GM12878 (cell line): ENCODE measurements at regions not wholly inside any gene's neighbourhood (a gene's known extent, or its start where the extent isn't known, plus 50 kb on each side); places are given as distances from the start of the nearest gene placed in this dataset.

Source experiments
- ATAC-seq: fragments of 200-7000 bp; cut with Tn5 transposase; 3 replicates; pipeline ENCODE4 v1.9.1; 2020; ENCODE audit warnings: mild to moderate bottlenecking, moderate library complexity
- BruUV-seq: library from RNA; stranded (reverse); fragments of 400-500 nt; replicated peaks from 2 replicates; lab custom pipeline; 2021; lab: Mats Ljungman, UMichigan
- CTCF ChIA-PET: fragments of 300-600 bp; sonication (Branson Sonifier 250); formaldehyde crosslinking; extraction: SDS; loops from one replicate; lab custom pipeline; 2021; ENCODE audit warnings: inconsistent platforms; lab: Yijun Ruan, JAX
- POLR2A ChIA-PET: fragments of 350-600 bp; formaldehyde crosslinking; extraction: SDS; loops from one replicate; lab custom pipeline; 2021; ENCODE audit warnings: inconsistent platforms; lab: Charles Lee
- RAD21 ChIA-PET: fragments of 300-600 bp; sonication (Branson Sonifier 250); formaldehyde crosslinking; loops from one replicate; lab custom pipeline; 2023; ENCODE audit warnings: antibody characterized with exemption; ENCODE audit not compliant: unreplicated experiment; lab: Charles Lee
- SMC1A ChIA-PET: fragments of 300-600 bp; sonication (Branson Sonifier 250); formaldehyde crosslinking; loops from one replicate; lab custom pipeline; 2023; ENCODE audit not compliant: unreplicated experiment, uncharacterized antibody; lab: Charles Lee
- DNase-seq: peaks from one replicate; pipeline ENCODE4 v3.0.0-alpha.2; 2011; ENCODE audit warnings: low read depth, low spot score
- FAIRE-seq: peaks from 3 replicates; lab custom pipeline; 2011; peaks lifted over from hg19 to GRCh38; lab: Jason Lieb, UNC
- H2AFZ ChIP-seq: 2 replicates; pipeline ENCODE4 v1.6.0; 2011; ENCODE audit warnings: low read depth, low read length, control low read depth; ENCODE audit not compliant: control insufficient read depth
- H3K27ac ChIP-seq: 2 replicates; pipeline ENCODE4 v1.5.1; 2011; ENCODE audit warnings: control low read depth; ENCODE audit not compliant: control insufficient read depth, insufficient read depth
- H3K27me3 ChIP-seq, 2 experiments: replicated peaks in 1 of 2; 2 replicates each; pipeline versions ENCODE4 v1.6.0 to v1.6.1; 2011; ENCODE audit warnings: low read length in 1 of 2; ENCODE audit not compliant: control insufficient read depth in 2 of 2, insufficient read depth in 2 of 2
- H3K36me3 ChIP-seq, 2 experiments: 2 replicates each; pipeline ENCODE4 v1.5.1; 2011; ENCODE audit warnings: low read length in 1 of 2; ENCODE audit not compliant: control insufficient read depth in 2 of 2, insufficient read depth in 2 of 2
- H3K4me1 ChIP-seq: 2 replicates; pipeline ENCODE4 v1.6.1; 2011; ENCODE audit warnings: mild to moderate bottlenecking, low read length, moderate library complexity, mixed read lengths; ENCODE audit not compliant: control insufficient read depth, insufficient read depth
- H3K4me2 ChIP-seq: 2 replicates; pipeline ENCODE4 v1.6.0; 2011; ENCODE audit warnings: control low read depth; ENCODE audit not compliant: control insufficient read depth, insufficient read depth
- H3K4me3 ChIP-seq: fragments of 200-600 bp; sonication (generic); 2 replicates; pipeline ENCODE4 v1.5.1; 2016
- H3K79me2 ChIP-seq: 2 replicates; pipeline ENCODE4 v1.6.0; 2011; ENCODE audit warnings: low read length; ENCODE audit not compliant: control insufficient read depth, insufficient read depth
- H3K9ac ChIP-seq: 2 replicates; pipeline ENCODE4 v1.8.0; 2011; ENCODE audit warnings: low read length, control low read depth, mixed read lengths; ENCODE audit not compliant: control insufficient read depth, insufficient read depth
- H3K9me3 ChIP-seq: replicated peaks from 3 replicates; pipeline ENCODE4 v1.5.1; 2011; ENCODE audit warnings: mild to moderate bottlenecking, low read length; ENCODE audit not compliant: control insufficient read depth, insufficient read depth
- H4K20me1 ChIP-seq: 2 replicates; pipeline ENCODE4 v1.6.0; 2011; ENCODE audit not compliant: control insufficient read depth, insufficient read depth
- ATF7 ChIP-seq: fragments of 450-650 bp; IDR thresholded peaks from 2 replicates; pipeline ENCODE4 v1.6.1; 2016; ENCODE audit warnings: low read depth, mild to moderate bottlenecking
- BCL11A ChIP-seq: IDR thresholded peaks from 2 replicates; pipeline ENCODE4 v1.6.1; 2011; ENCODE audit warnings: low read depth, low read length
- CBFB ChIP-seq: IDR thresholded peaks from 2 replicates; pipeline ENCODE4 v1.6.1; 2016; ENCODE audit warnings: antibody characterized with exemption, low read depth
- DPF2 ChIP-seq: fragments of 450-650 bp; IDR thresholded peaks from 2 replicates; pipeline ENCODE4 v1.6.1; 2017; ENCODE audit warnings: mild to moderate bottlenecking
- NFYA ChIP-seq: IDR thresholded peaks from 2 replicates; pipeline ENCODE4 v1.6.1; 2011; ENCODE audit warnings: low read depth, mild to moderate bottlenecking, low read length, improper control_type of control experiment, borderline replicate concordance
- NKRF ChIP-seq: fragments of 450-650 bp; conservative IDR thresholded peaks from 2 replicates; pipeline ENCODE4 v1.6.1; 2017; ENCODE audit warnings: mild to moderate bottlenecking, moderate library complexity
- STAT3 ChIP-seq: IDR thresholded peaks from 2 replicates; pipeline ENCODE4 v1.6.1; 2011; ENCODE audit warnings: low read depth, low read length, improper control_type of control experiment
- TARDBP ChIP-seq: IDR thresholded peaks from 2 replicates; pipeline ENCODE4 v1.6.1; 2016; ENCODE audit warnings: borderline replicate concordance
- TCF12 ChIP-seq: IDR thresholded peaks from 2 replicates; pipeline ENCODE4 v1.6.1; 2011; ENCODE audit warnings: low read depth, mild to moderate bottlenecking, low read length
- USF1 ChIP-seq: IDR thresholded peaks from 2 replicates; pipeline ENCODE4 v1.6.1; 2011; ENCODE audit warnings: borderline replicate concordance, low read depth, mild to moderate bottlenecking, moderate library complexity, mixed read lengths, low read length; ENCODE audit not compliant: insufficient read depth; ENCODE audit errors: extremely low read length
- WRNIP1 ChIP-seq: IDR thresholded peaks from 2 replicates; pipeline ENCODE4 v1.6.1; 2011; ENCODE audit warnings: low read depth, low read length, improper control_type of control experiment, borderline replicate concordance
- ZSCAN29 ChIP-seq: fragments of 450-650 bp; IDR thresholded peaks from 2 replicates; pipeline ENCODE4 v1.6.1; 2017; ENCODE audit warnings: mild to moderate bottlenecking, moderate library complexity
- WGBS: methylation state at CpG from one replicate; pipeline ENCODE4 v1.1.6; 2016; ENCODE audit warnings: low lambda C conversion rate; ENCODE audit not compliant: insufficient replicate concordance, insufficient coverage; ENCODE audit errors: missing lambda C conversion rate; 5-methylcytosine and 5-hydroxymethylcytosine counted together
- in situ Hi-C: fragments of 300-500 bp; cut with MboI; formaldehyde crosslinking; loops from 9 replicates; pipeline ENCODE4 v1.14.3; 2018; ENCODE audit warnings: mixed read lengths
- intact Hi-C: fragments of 100-400 bp; cut with micrococcal nuclease; formaldehyde crosslinking; loops from one replicate; pipeline ENCODE4 v1.14.2; 2022; ENCODE audit not compliant: unreplicated experiment

GRCh38 chr10:33459602-33460001, 125.1 kb upstream of the NRP1 start (continued):
- TF ChIP-seq BCL11A (no peak), TARDBP (no peak), NKRF (no peak)

DNA sequence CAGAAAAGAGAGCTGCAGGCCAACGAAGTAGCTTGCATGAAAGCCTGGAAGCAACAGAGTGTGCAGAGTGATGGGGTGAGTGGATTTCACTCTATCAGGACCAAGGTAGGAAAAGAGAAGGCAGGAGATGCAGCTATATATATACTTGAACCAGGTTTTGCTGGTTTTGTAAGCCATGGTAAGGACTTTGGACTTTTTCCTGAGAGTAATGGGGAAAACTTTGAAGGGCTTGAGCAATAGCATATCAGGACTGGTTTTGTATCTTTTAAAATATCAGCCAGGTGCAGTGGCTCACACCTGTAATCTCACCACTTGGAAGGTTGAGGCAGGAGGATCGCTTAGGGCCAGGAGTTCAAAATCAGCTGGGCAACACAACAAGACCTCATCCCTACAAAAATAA, 120.6 kb upstream of the NRP1 start:
- RAD21 ChIA-PET: interaction anchor here (0.8 kb wide), 1 partner anchor 83 kb away, joined by 4 read pairs; no protein-coding TSS in a partner anchor
- Histone ChIP-seq H2AFZ (no peak overlapping the region), H4K20me1 (no peaks in the 10 kb centered on the region), H3K9ac (no peak overlapping the region), H3K36me3 (no peaks in the 10 kb centered on the region), H3K4me2 (no peak overlapping the region), H3K9me3 (no peaks in the 10 kb centered on the region), H3K4me1 (no peaks in the 10 kb centered on the region), H3K27ac (no peak overlapping the region), H3K27me3 (no peaks in the 10 kb centered on the region), H3K4me3 (no peak overlapping the region), H3K79me2 (no peaks in the 10 kb centered on the region)
- POLR2A ChIA-PET: no interaction called here
- SMC1A ChIA-PET: interaction anchor here (1.1 kb wide), 1 partner anchor 24 kb away, joined by 3 read pairs; no protein-coding TSS in a partner anchor
- no TSS peak for BruUV-seq
- DNase-seq (no peak), FAIRE-seq (no peak), ATAC-seq (no peak)
- CTCF ChIA-PET: interaction anchor here (1.6 kb wide), 1 partner anchor 8 kb away, joined by 3 read pairs; no protein-coding TSS in a partner anchor
- WGBS: 2% methylated on average over 2 of the region's 2 CpGs
- in situ Hi-C loops: no loop called here
- TF ChIP-seq STAT3 (no peak), USF1 (no peak), ATF7 (no peak), TCF12 (no peak), NFYA (no peak), CBFB (no peak), WRNIP1 (no peak), DPF2 (no peak), ZSCAN29 (no peak)
- intact Hi-C loops: no loop called here
